HuH-7.5 (cell line): ENCODE measurements at regions not wholly inside any gene's neighbourhood (a gene's known extent, or its start where the extent isn't known, plus 50 kb on each side); places are given as distances from the start of the nearest gene placed in this dataset.
"Not testable (repeated sequence)": the region's sequence is repeated elsewhere in the genome, so short reads cannot be mapped to it uniquely, and the experiment has no call there.

Source experiments
- DNase-seq: peaks from one replicate; pipeline ENCODE4 v3.0.0; 2011; ENCODE audit warnings: low spot score

GRCh38 chr9:115883467-115884329 lies 269.9 kb upstream of the PAPPA start:
- DNase-seq = peak; percentile 15

- no peak for DNase-seq
These were observed 268.7 kb upstream of the PAPPA start for GRCh38 chr9:115884846-115885245.

- DNase-seq = no peak
These were observed 265.5 kb upstream of the PAPPA start for GRCh38 chr9:115888131-115888530.

- DNase-seq = no peak
These were observed 261.7 kb upstream of the PAPPA start for GRCh38 chr9:115891929-115892328.

GRCh38 chr9:115898478-115898877 lies 255.1 kb upstream of the PAPPA start:
- not testable (repeated sequence) for DNase-seq

GRCh38 chr9:115900698-115901097 lies 252.9 kb upstream of the PAPPA start:
- DNase-seq = no peak

- DNase-seq = no peak
These were observed 242.6 kb upstream of the PAPPA start for GRCh38 chr9:115910959-115911358.

- no peak for DNase-seq
These were observed 241.5 kb upstream of the PAPPA start for GRCh38 chr9:115912086-115912485.

- DNase-seq = no peak
These were observed 239.9 kb upstream of the PAPPA start for GRCh38 chr9:115913696-115914095.

GRCh38 chr9:115914291-115914690 lies 239.3 kb upstream of the PAPPA start:
- no peak for DNase-seq

GRCh38 chr9:115921301-115921700 lies 232.3 kb upstream of the PAPPA start:
- DNase-seq = no peak

GRCh38 chr9:115922444-115922843 lies 231.1 kb upstream of the PAPPA start:
- no peak for DNase-seq

GRCh38 chr9:115923410-115923809 lies 230.2 kb upstream of the PAPPA start:
- no peak for DNase-seq

- DNase-seq = no peak
These were observed 229.5 kb upstream of the PAPPA start for GRCh38 chr9:115923903-115924668.

GRCh38 chr9:115924669-115924987 lies 229.0 kb upstream of the PAPPA start:
- no peak for DNase-seq

GRCh38 chr9:115925424-115925823 lies 228.2 kb upstream of the PAPPA start:
- no peak for DNase-seq

GRCh38 chr9:115930472-115930871 lies 223.1 kb upstream of the PAPPA start:
- DNase-seq = no peak

- DNase-seq = no peak
These were observed 215.1 kb upstream of the PAPPA start for GRCh38 chr9:115938479-115938878.

- DNase-seq = no peak
These were observed 214.4 kb upstream of the PAPPA start for GRCh38 chr9:115939065-115939765.

- DNase-seq = no peak
These were observed 211.9 kb upstream of the PAPPA start for GRCh38 chr9:115941561-115942315.

GRCh38 chr9:115943431-115944165 lies 210.0 kb upstream of the PAPPA start:
- DNase-seq = no peak
